Kidney epithelial cell (primary cell): ENCODE measurements at regions not wholly inside any gene's neighbourhood (a gene's known extent, or its start where the extent isn't known, plus 50 kb on each side); places are given as distances from the start of the nearest gene placed in this dataset.

Source experiments
- DNase-seq: peaks from one replicate; pipeline ENCODE4 v3.0.0-alpha.2; 2010; ENCODE audit warnings: low read depth
- H3K27me3 ChIP-seq: 2 replicates; pipeline ENCODE4 v1.6.0; 2011; ENCODE audit warnings: low read length; ENCODE audit not compliant: control insufficient read depth, insufficient read depth
- H3K36me3 ChIP-seq: 2 replicates; pipeline ENCODE4 v1.5.1; 2011; ENCODE audit warnings: low read length; ENCODE audit not compliant: control insufficient read depth, insufficient read depth
- H3K4me3 ChIP-seq: 2 replicates; pipeline ENCODE4 v1.5.1; 2011; ENCODE audit warnings: low read depth, mild to moderate bottlenecking, control low read depth, low read length
- CTCF ChIP-seq: IDR thresholded peaks from 2 replicates; pipeline ENCODE4 v1.5.1; 2011; ENCODE audit warnings: mild to moderate bottlenecking, moderate library complexity, low read length, control low read depth, inconsistent platforms; ENCODE audit not compliant: insufficient read depth, poor library complexity, severe bottlenecking

GRCh38 chr2:192885569-192886160 lies 690.9 kb upstream of the TMEFF2 start:
- no peak for TF ChIP-seq CTCF
- H3K4me3 ChIP-seq, result no peak overlapping the region
- H3K27me3 ChIP-seq, result no peaks in the 10 kb centered on the region
- no peak for DNase-seq
- no peaks in the 10 kb centered on the region for H3K36me3 ChIP-seq

GRCh38 chr2:192877159-192877558 lies 682.4 kb upstream of the TMEFF2 start:
- no peak for DNase-seq
- Histone ChIP-seq H3K27me3 (no peaks in the 10 kb centered on the region), H3K4me3 (no peak overlapping the region), H3K36me3 (no peaks in the 10 kb centered on the region)
- TF ChIP-seq CTCF, result no peak

GRCh38 chr2:192876698-192877097 lies 682.0 kb upstream of the TMEFF2 start:
- no peak for DNase-seq
- Histone ChIP-seq H3K27me3 (no peaks in the 10 kb centered on the region), H3K4me3 (no peak overlapping the region), H3K36me3 (no peaks in the 10 kb centered on the region)
- no peak for TF ChIP-seq CTCF

GRCh38 chr2:192854706-192855105 lies 660.0 kb upstream of the TMEFF2 start:
- no peak for TF ChIP-seq CTCF
- Histone ChIP-seq H3K27me3 (no peaks in the 10 kb centered on the region), H3K4me3 (no peak overlapping the region), H3K36me3 (no peaks in the 10 kb centered on the region)
- no peak for DNase-seq

GRCh38 chr2:192854031-192854430 lies 659.3 kb upstream of the TMEFF2 start:
- no peak for DNase-seq
- no peak for TF ChIP-seq CTCF
- Histone ChIP-seq H3K27me3 (no peaks in the 10 kb centered on the region), H3K4me3 (no peak overlapping the region), H3K36me3 (no peaks in the 10 kb centered on the region)

- H3K4me3 ChIP-seq, result no peak overlapping the region
- H3K36me3 ChIP-seq, result no peaks in the 10 kb centered on the region
- DNase-seq, result no peak
- no peaks in the 10 kb centered on the region for H3K27me3 ChIP-seq
- TF ChIP-seq CTCF, result no peak
Measured at GRCh38 chr2:192828947-192829346, 634.2 kb upstream of the TMEFF2 start.
